ENCODE measurements at regions not wholly inside any gene's neighbourhood (a gene's known extent, or its start where the extent isn't known, plus 50 kb on each side); places are given as distances from the start of the nearest gene placed in this dataset.

GRCh38 chr9:88734527-88734926 is 199.5 kb downstream of the NXNL2 start:
- DNase-seq (ENCODE audit: low read depth) = no peak

- no peak for DNase-seq (ENCODE audit: low read depth)
These were observed 201.2 kb downstream of the NXNL2 start for GRCh38 chr9:88736136-88736637.

- no peak for DNase-seq (ENCODE audit: low read depth)
These were observed 202.1 kb downstream of the NXNL2 start for GRCh38 chr9:88737031-88737430.

- no peak for DNase-seq (ENCODE audit: low read depth)
These were observed 202.9 kb downstream of the NXNL2 start for GRCh38 chr9:88737876-88738275.

GRCh38 chr9:88738709-88739108 is 203.7 kb downstream of the NXNL2 start:
- DNase-seq (ENCODE audit: low read depth) = peak; percentile 35

- DNase-seq (ENCODE audit: low read depth) = no peak
These were observed 204.4 kb downstream of the NXNL2 start for GRCh38 chr9:88739373-88739772.

GRCh38 chr9:88740844-88741243 is 205.9 kb downstream of the NXNL2 start:
- no peak for DNase-seq (ENCODE audit: low read depth)

- DNase-seq (ENCODE audit: low read depth) = peak; percentile 41
These were observed 206.4 kb downstream of the NXNL2 start for GRCh38 chr9:88741335-88741734.

- DNase-seq (ENCODE audit: low read depth) = peak; percentile 35
These were observed 207.5 kb downstream of the NXNL2 start for GRCh38 chr9:88742483-88742882.

- no peak for DNase-seq (ENCODE audit: low read depth)
These were observed 207.9 kb downstream of the NXNL2 start for GRCh38 chr9:88742905-88743304.

GRCh38 chr9:88745276-88746001 is 210.5 kb downstream of the NXNL2 start:
- no peak for DNase-seq (ENCODE audit: low read depth)

GRCh38 chr9:88746029-88746742 is 211.2 kb downstream of the NXNL2 start:
- peak; percentile 76 for DNase-seq (ENCODE audit: low read depth)

- DNase-seq (ENCODE audit: low read depth) = peak; percentile 42
These were observed 211.9 kb downstream of the NXNL2 start for GRCh38 chr9:88746743-88747398.

GRCh38 chr9:88747768-88748167 is 212.8 kb downstream of the NXNL2 start:
- peak; percentile 86 for DNase-seq (ENCODE audit: low read depth)

GRCh38 chr9:88748566-88749261 is 213.7 kb downstream of the NXNL2 start:
- peak; percentile 42 for DNase-seq (ENCODE audit: low read depth)

- peak; percentile 76 for DNase-seq (ENCODE audit: low read depth)
These were observed 214.4 kb downstream of the NXNL2 start for GRCh38 chr9:88749420-88749819.

- no peak for DNase-seq (ENCODE audit: low read depth)
These were observed 215.9 kb downstream of the NXNL2 start for GRCh38 chr9:88750832-88751360.

- no peak for DNase-seq (ENCODE audit: low read depth)
These were observed 216.8 kb downstream of the NXNL2 start for GRCh38 chr9:88751781-88752180.

GRCh38 chr9:88753691-88754367 is 218.9 kb downstream of the NXNL2 start:
- no peak for DNase-seq (ENCODE audit: low read depth)

- no peak for DNase-seq (ENCODE audit: low read depth)
These were observed 219.5 kb downstream of the NXNL2 start for GRCh38 chr9:88754452-88754851.

GRCh38 chr9:88754886-88755285 is 219.9 kb downstream of the NXNL2 start:
- DNase-seq (ENCODE audit: low read depth) = no peak
